Lower lobe of right lung (tissue), 2 donors: ENCODE measurements at regions not wholly inside any gene's neighbourhood (a gene's known extent, or its start where the extent isn't known, plus 50 kb on each side); places are given as distances from the start of the nearest gene placed in this dataset.
A peak's percentile ranks its signal among the peaks of the same experiment; 100 is the strongest.
"Not testable (repeated sequence)": the region's sequence is repeated elsewhere in the genome, so short reads cannot be mapped to it uniquely, and the experiment has no call there.

ENCODE experiments used
- ATAC-seq, 2 donors: fragments of 200-7000 bp; cut with Tn5 transposase; one replicate each; pipeline ENCODE4 v1.9.1; 2020 to 2022; ENCODE audit warnings: mild to moderate bottlenecking in 2 of 2, moderate library complexity in 2 of 2
- DNase-seq: peaks from one replicate; pipeline ENCODE4 v3.0.0-alpha.2; 2020
- H3K27ac ChIP-seq: fragments of 200-600 bp; one replicate; pipeline ENCODE4 v1.8.0; 2022
- H3K27me3 ChIP-seq: fragments of 200-600 bp; one replicate; pipeline ENCODE4 v1.8.0; 2022; ENCODE audit warnings: low read depth
- H3K36me3 ChIP-seq: fragments of 200-600 bp; one replicate; pipeline ENCODE4 v1.8.0; 2022; ENCODE audit warnings: mild to moderate bottlenecking
- H3K4me1 ChIP-seq: fragments of 200-600 bp; one replicate; pipeline ENCODE4 v1.8.0; 2022
- H3K4me3 ChIP-seq: fragments of 200-600 bp; one replicate; pipeline ENCODE4 v1.8.0; 2022; ENCODE audit warnings: mild to moderate bottlenecking
- H3K9me3 ChIP-seq: fragments of 200-600 bp; one replicate; pipeline ENCODE4 v1.8.0; 2022
- intact Hi-C: fragments of 100-400 bp; cut with DNase I; formaldehyde crosslinking; loops from one replicate; pipeline ENCODE4 v1.11.0; 2022
- TF ChIP-seq, protein P1 (sequence below): fragments of 200-600 bp; IDR thresholded peaks from one replicate; pipeline ENCODE4 v1.8.0; 2022; ENCODE audit warnings: antibody characterized with exemption, mild to moderate bottlenecking
- donor health status: DM: no; HTN: yes; CAD: no; lungs with severe emphysema.

DNA sequence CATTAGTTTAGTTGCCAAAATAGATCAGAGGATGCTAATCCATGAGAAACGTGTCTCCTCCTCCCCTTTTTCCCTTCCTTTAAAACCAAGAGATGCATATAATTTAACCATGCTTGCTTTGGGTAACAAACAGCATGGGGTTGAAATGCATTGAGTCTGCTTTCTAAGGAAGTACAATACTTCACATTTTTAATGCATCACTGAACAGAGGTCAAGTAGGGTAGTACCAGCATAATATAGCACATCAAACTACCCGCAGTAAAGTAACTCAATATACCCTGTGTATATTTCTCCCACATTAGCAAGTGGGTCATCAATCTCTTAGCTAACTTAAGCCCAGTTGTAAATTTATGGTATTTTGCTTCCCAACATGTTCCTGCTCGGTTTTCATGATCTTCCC is 239.3 kb upstream of the SEMA3C start:
- intact Hi-C loops, result no loop called here
- no peaks in the 10 kb centered on the region for H3K9me3 ChIP-seq
- H3K4me1 ChIP-seq, result no peaks in the 10 kb centered on the region
- no peak overlapping the region for H3K27ac ChIP-seq
- no peaks in the 10 kb centered on the region for H3K36me3 ChIP-seq
- no peaks in the 10 kb centered on the region for H3K27me3 ChIP-seq
- H3K4me3 ChIP-seq, result no peak overlapping the region
- TF ChIP-seq, protein P1, sequence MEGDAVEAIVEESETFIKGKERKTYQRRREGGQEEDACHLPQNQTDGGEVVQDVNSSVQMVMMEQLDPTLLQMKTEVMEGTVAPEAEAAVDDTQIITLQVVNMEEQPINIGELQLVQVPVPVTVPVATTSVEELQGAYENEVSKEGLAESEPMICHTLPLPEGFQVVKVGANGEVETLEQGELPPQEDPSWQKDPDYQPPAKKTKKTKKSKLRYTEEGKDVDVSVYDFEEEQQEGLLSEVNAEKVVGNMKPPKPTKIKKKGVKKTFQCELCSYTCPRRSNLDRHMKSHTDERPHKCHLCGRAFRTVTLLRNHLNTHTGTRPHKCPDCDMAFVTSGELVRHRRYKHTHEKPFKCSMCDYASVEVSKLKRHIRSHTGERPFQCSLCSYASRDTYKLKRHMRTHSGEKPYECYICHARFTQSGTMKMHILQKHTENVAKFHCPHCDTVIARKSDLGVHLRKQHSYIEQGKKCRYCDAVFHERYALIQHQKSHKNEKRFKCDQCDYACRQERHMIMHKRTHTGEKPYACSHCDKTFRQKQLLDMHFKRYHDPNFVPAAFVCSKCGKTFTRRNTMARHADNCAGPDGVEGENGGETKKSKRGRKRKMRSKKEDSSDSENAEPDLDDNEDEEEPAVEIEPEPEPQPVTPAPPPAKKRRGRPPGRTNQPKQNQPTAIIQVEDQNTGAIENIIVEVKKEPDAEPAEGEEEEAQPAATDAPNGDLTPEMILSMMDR, result no peak
- ATAC-seq (no peak), DNase-seq (no peak)

DNA sequence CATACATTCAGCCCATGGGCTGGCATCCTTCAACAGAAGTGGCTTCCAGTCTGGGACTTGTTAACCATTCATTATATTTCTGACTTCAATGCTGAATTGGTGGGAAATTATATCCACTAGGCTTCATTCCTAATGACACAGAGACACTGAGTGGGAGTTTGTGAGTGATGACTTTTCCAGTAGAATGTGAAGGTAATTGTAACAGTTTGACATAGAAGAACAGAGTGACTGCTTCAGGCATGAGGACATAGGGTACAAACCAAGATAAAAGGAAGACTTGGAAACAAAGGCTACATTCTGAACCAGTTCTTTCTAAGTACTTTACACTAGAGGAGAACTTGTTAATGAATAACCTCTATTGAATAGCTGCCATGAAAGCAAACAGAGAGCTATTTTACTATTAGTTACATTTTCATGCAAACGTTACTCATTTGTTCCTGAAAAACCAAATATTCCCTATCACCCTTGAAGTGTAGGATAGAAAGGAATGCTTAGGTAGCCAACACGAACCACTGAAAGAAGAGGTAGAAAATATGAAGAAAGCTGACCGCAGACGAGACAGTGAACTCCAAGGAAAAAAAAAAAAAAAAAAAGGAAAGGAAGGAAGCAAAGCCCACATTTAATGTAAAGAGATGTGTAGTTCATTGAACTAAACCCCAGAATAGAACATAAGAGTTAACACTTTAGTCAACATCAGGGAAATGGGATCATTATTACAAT is 237.0 kb upstream of the SEMA3C start:
- ATAC-seq, result peak; percentile 64 to 95
- TF ChIP-seq, protein P1, result no peak
- DNase-seq, result no peak
- H3K4me1 ChIP-seq, result no peaks in the 10 kb centered on the region
- H3K9me3 ChIP-seq, result no peaks in the 10 kb centered on the region
- H3K4me3 ChIP-seq, result no peak overlapping the region
- no peaks in the 10 kb centered on the region for H3K36me3 ChIP-seq
- H3K27ac ChIP-seq, result no peak overlapping the region
- intact Hi-C loops, result no loop called here
- no peaks in the 10 kb centered on the region for H3K27me3 ChIP-seq

DNA sequence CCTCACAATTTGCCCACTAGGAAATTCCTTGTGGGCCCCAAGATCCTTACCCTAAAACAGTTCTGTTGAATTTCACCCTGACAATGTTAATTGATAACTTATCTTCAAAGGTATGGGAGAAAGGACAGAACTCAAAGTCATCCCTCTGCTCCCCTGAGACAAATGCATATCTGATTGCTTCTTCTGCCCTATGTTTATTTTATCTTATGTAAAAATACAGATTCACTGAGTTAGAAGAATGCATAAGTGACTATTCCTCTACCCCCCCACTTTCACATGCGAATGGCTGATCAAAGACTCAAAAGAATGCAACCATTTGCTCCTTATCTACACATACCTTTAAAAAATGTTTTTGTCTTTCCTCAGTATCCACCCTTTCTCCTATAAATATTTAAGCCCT is 235.7 kb upstream of the SEMA3C start:
- Histone ChIP-seq H3K36me3 (no peaks in the 10 kb centered on the region), H3K27ac (no peak overlapping the region), H3K4me3 (no peak overlapping the region), H3K27me3 (no peaks in the 10 kb centered on the region), H3K9me3 (no peaks in the 10 kb centered on the region), H3K4me1 (no peaks in the 10 kb centered on the region)
- DNase-seq (no peak), ATAC-seq (no peak)
- TF ChIP-seq, protein P1, result no peak
- intact Hi-C loops, result no loop called here

DNA sequence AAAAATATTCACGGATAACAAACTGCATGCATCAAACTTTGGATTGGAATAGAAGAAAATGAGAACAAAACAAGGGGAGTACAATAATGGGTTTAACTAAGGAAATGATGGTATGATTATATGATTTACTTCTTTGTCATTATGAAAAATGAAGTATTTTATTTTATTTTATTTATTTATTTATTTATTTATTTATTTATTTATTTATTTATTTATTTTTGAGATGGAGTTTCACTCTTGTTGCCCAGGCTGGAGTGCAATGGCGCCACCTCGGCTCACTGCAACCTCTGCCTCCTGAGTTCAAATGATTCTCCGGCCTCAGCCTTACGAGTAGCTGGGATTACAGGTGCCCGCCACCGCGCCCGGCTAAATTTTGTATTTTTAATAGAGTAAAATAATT is 234.1 kb upstream of the SEMA3C start:
- DNase-seq, H3K27me3 ChIP-seq, intact Hi-C loops, H3K4me1 ChIP-seq, H3K36me3 ChIP-seq, H3K9me3 ChIP-seq, ATAC-seq, H3K4me3 ChIP-seq, H3K27ac ChIP-seq: not testable (repeated sequence)

DNA sequence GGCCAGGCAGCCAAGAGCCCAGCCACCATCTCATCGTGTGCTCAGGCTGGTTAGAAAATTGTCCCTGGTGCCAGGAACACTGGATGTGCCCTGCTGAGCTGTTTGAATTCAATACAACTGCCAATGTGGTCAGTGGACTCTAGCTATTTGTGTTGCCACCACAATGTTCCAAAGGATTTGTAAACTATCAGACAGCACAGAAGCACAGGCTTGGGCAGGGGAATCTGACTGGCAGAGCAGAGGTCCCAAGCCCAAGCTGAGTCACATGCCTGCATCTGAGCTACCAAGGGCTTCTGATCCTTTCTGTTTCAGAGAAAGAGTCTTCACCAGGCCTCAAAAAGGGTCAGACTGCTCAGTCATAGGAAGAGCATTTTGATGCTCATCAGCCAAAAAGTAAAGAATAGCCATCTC is 232.1 kb upstream of the SEMA3C start:
- no peak overlapping the region for H3K27ac ChIP-seq
- no peak overlapping the region for H3K4me3 ChIP-seq
- H3K36me3 ChIP-seq, result no peaks in the 10 kb centered on the region
- DNase-seq (no peak), ATAC-seq (no peak)
- H3K4me1 ChIP-seq, result no peaks in the 10 kb centered on the region
- TF ChIP-seq, protein P1, result no peak
- no peaks in the 10 kb centered on the region for H3K27me3 ChIP-seq
- intact Hi-C loops, result no loop called here
- H3K9me3 ChIP-seq, result no peaks in the 10 kb centered on the region

DNA sequence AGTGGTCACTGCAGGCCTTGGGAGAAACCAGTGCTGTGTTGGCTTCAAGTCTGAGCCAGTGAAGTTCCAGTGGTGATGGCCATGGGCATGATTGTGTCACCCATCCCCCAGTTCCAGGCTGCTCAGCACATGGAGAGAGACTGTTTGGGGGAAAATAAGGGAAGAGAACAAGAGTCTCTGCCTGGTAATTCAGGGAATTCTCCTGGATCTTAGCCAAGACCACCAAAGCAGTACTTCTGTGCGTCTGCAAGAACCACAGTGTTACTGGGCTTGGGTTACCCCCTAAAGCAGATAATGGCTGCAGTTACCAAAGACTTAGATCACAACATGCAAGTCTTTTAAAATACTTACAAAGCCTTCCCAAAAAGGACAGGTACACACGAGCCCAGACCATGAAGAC is 225.0 kb upstream of the SEMA3C start:
- DNase-seq, result no peak
- Histone ChIP-seq H3K36me3 (no peaks in the 10 kb centered on the region), H3K4me1 (no peaks in the 10 kb centered on the region), H3K27me3 (no peaks in the 10 kb centered on the region), H3K4me3 (no peak overlapping the region), H3K9me3 (no peaks in the 10 kb centered on the region), H3K27ac (no peak overlapping the region)
- intact Hi-C loops, result no loop called here
- TF ChIP-seq, protein P1, result no peak
- ATAC-seq, result no peak

DNA sequence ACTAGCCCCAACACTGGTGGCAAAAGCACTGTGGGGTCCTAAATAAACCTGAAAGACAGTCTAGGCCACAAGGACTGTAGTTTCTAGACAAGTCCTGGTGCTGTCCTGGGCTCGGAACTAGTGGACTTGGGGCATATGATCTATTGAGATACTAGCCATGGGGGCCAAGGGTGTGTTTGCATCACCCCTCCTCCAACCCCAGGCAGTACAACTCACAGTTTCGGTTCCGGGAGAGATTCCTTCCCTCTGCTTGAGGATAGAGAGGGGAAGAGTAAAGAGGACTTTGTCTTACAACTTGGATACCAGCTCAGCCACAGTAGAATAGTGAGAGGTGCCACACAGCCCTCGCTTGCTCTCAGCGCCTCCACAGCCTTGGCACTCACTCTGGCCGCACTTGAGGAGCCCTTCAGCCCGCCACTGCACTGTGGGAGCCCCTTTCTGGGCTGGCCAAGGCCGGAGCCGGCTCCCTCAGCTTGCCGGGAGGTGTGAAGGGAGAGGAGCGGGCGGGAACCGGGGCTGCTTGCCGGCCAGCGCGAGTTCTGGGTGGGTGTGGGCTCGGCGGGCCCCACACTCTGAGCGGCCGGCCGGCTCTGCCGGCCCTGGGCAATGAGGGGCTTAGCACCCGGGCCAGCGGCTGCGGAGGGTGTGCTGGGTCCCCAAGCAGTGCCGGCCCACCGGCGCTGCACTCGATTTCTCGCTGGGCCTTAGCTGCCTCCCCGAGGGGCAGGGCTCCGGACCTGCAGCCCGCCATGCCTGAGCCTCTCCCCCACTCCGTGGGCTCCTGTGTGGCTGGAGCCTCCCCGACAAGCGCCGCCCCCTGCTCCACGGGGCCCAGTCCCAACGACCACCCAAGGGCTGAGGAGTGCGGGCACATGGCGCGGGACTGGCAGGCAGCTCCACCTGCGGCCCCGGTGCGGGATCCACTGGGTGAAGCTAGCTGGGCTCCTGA is 222.7 kb upstream of the SEMA3C start:
- H3K4me1 ChIP-seq, intact Hi-C loops, H3K9me3 ChIP-seq, H3K27me3 ChIP-seq, DNase-seq, H3K4me3 ChIP-seq, H3K36me3 ChIP-seq: not testable (repeated sequence)
- ATAC-seq, result peak; percentile 41 to 57
- peak overlapping the region; percentile 31 for H3K27ac ChIP-seq
